Esophagus squamous epithelium (tissue), 4 donors: ENCODE measurements at regions not wholly inside any gene's neighbourhood (a gene's known extent, or its start where the extent isn't known, plus 50 kb on each side); places are given as distances from the start of the nearest gene placed in this dataset.

Experiments used
- CTCF ChIP-seq, 6 experiments: fragments of 450-650 bp in 4 of 6; fragments of 200-600 bp in 2 of 6; sonication (generic) in 2 of 6; IDR thresholded peaks; one replicate each; pipeline ENCODE4 v1.5.1; 2016 to 2019; ENCODE audit warnings: antibody characterized with exemption in 6 of 6, mild to moderate bottlenecking in 4 of 6, moderate library complexity in 4 of 6
- POLR2A ChIP-seq, 4 donors: fragments of 450-650 bp; IDR thresholded peaks; one replicate each; pipeline ENCODE4 v1.6.1; 2017; ENCODE audit warnings: antibody characterized with exemption in 4 of 4, mild to moderate bottlenecking in 4 of 4, moderate library complexity in 3 of 4

GRCh38 chr4:14863418-14864364 lies 138.6 kb upstream of the CPEB2 start:
- TF ChIP-seq CTCF (IDR thresholded peaks at IDR 0.05): no peak
- TF ChIP-seq POLR2A (IDR thresholded peaks at IDR 0.05): no peak
